Thymus (tissue), 11 donors: ENCODE measurements at regions not wholly inside any gene's neighbourhood (a gene's known extent, or its start where the extent isn't known, plus 50 kb on each side); places are given as distances from the start of the nearest gene placed in this dataset.

ENCODE experiments used
- DNase-seq, 9 donors: peaks; one replicate each; pipeline ENCODE4 v3.0.0-alpha.2; 2013; ENCODE audit warnings: low spot score in 9 of 9, low read depth in 6 of 9, missing footprints in 1 of 9
- H3K27ac ChIP-seq, 2 donors: one replicate each; pipeline ENCODE4 v1.5.1; 2013; ENCODE audit warnings: control low read depth in 1 of 2, low read depth in 1 of 2, low read length in 1 of 2, mild to moderate bottlenecking in 1 of 2, moderate library complexity in 1 of 2
- H3K27me3 ChIP-seq, 2 donors: one replicate each; pipeline ENCODE4 v1.5.1; 2013; ENCODE audit warnings: low read length in 1 of 2; ENCODE audit not compliant: control insufficient read depth in 2 of 2, insufficient read depth in 1 of 2
- H3K36me3 ChIP-seq, 2 donors: one replicate each; pipeline ENCODE4 v1.5.1; 2013; ENCODE audit warnings: low read length in 1 of 2, mild to moderate bottlenecking in 1 of 2, moderate library complexity in 1 of 2; ENCODE audit not compliant: control insufficient read depth in 2 of 2, insufficient read depth in 2 of 2
- H3K4me1 ChIP-seq, 2 donors: one replicate each; pipeline ENCODE4 v1.5.1; 2013; ENCODE audit warnings: low read length in 2 of 2; ENCODE audit not compliant: control insufficient read depth in 2 of 2, insufficient read depth in 2 of 2
- H3K4me3 ChIP-seq, 2 donors: one replicate each; pipeline ENCODE4 v1.5.1; 2013; ENCODE audit warnings: low read length in 2 of 2, control low read depth in 1 of 2, mild to moderate bottlenecking in 1 of 2
- H3K9me3 ChIP-seq, 2 donors: one replicate each; pipeline ENCODE4 v1.5.1; 2013; ENCODE audit warnings: low read length in 1 of 2, mild to moderate bottlenecking in 1 of 2; ENCODE audit not compliant: control insufficient read depth in 2 of 2, insufficient read depth in 1 of 2
- WGBS: extraction: QIAGEN DNeasy Blood & Tissue Kit; methylation state at CpG from one replicate; pipeline ENCODE4 v1.1.7; 2013; 5-methylcytosine and 5-hydroxymethylcytosine counted together
- donor health status: healthy.

GRCh38 chr5:56659971-56660370, 155.4 kb upstream of the MAP3K1 start:
- H3K27me3 ChIP-seq: no peaks in the 10 kb centered on the region
- H3K4me3 ChIP-seq: no peak overlapping the region
- 97% methylated on average over 7 of the region's 7 CpGs for WGBS
- H3K4me1 ChIP-seq: no peaks in the 10 kb centered on the region
- H3K27ac ChIP-seq: no peak overlapping the region
- no peaks in the 10 kb centered on the region for H3K36me3 ChIP-seq
- no peak for DNase-seq
- no peaks in the 10 kb centered on the region for H3K9me3 ChIP-seq

GRCh38 chr5:56658972-56659371, 156.4 kb upstream of the MAP3K1 start:
- WGBS: 95% methylated on average over 1 of the region's 1 CpG
- Histone ChIP-seq H3K4me1 (no peaks in the 10 kb centered on the region), H3K4me3 (no peak overlapping the region), H3K36me3 (no peaks in the 10 kb centered on the region), H3K9me3 (no peaks in the 10 kb centered on the region), H3K27ac (no peak overlapping the region), H3K27me3 (no peaks in the 10 kb centered on the region)
- DNase-seq: no peak

GRCh38 chr5:56656846-56657726, 158.3 kb upstream of the MAP3K1 start:
- no peak for DNase-seq
- 98% methylated on average over 2 of the region's 2 CpGs for WGBS

GRCh38 chr5:56651893-56652292, 163.5 kb upstream of the MAP3K1 start:
- no peak for DNase-seq
- no peaks in the 10 kb centered on the region for H3K27me3 ChIP-seq

More at GRCh38 chr5:56656846-56657726, 158.3 kb upstream of the MAP3K1 start:
- Histone ChIP-seq H3K4me1 (no peaks in the 10 kb centered on the region), H3K27me3 (no peaks in the 10 kb centered on the region), H3K4me3 (no peak overlapping the region), H3K9me3 (no peaks in the 10 kb centered on the region), H3K36me3 (no peaks in the 10 kb centered on the region), H3K27ac (no peak overlapping the region)

GRCh38 chr5:56650386-56650785, 165.0 kb upstream of the MAP3K1 start:
- Histone ChIP-seq H3K27ac (no peak overlapping the region), H3K4me3 (no peak overlapping the region), H3K27me3 (no peaks in the 10 kb centered on the region), H3K9me3 (no peaks in the 10 kb centered on the region), H3K36me3 (no peaks in the 10 kb centered on the region), H3K4me1 (no peaks in the 10 kb centered on the region)
- DNase-seq: no peak
- 96% methylated on average over 4 of the region's 4 CpGs for WGBS

More at GRCh38 chr5:56651893-56652292, 163.5 kb upstream of the MAP3K1 start:
- Histone ChIP-seq H3K27ac (no peak overlapping the region), H3K36me3 (no peaks in the 10 kb centered on the region), H3K4me3 (no peak overlapping the region), H3K4me1 (no peaks in the 10 kb centered on the region), H3K9me3 (no peaks in the 10 kb centered on the region)

- no peaks in the 10 kb centered on the region for H3K27me3 ChIP-seq
- no peaks in the 10 kb centered on the region for H3K9me3 ChIP-seq
- no peak overlapping the region for H3K4me3 ChIP-seq
- WGBS: 94% methylated on average over 4 of the region's 4 CpGs
- no peak overlapping the region for H3K27ac ChIP-seq
- no peaks in the 10 kb centered on the region for H3K36me3 ChIP-seq
- no peaks in the 10 kb centered on the region for H3K4me1 ChIP-seq
- no peak for DNase-seq
Measured at GRCh38 chr5:56649569-56649968, 165.8 kb upstream of the MAP3K1 start.

GRCh38 chr5:56648460-56649034, 166.8 kb upstream of the MAP3K1 start:
- no peaks in the 10 kb centered on the region for H3K27me3 ChIP-seq
- no peaks in the 10 kb centered on the region for H3K36me3 ChIP-seq
- H3K9me3 ChIP-seq: no peaks in the 10 kb centered on the region
- no peak overlapping the region for H3K4me3 ChIP-seq
- no peak for DNase-seq
- H3K27ac ChIP-seq: no peak overlapping the region
- H3K4me1 ChIP-seq: no peaks in the 10 kb centered on the region
- WGBS: 95% methylated on average over 2 of the region's 2 CpGs

- Histone ChIP-seq H3K27ac (no peak overlapping the region), H3K27me3 (no peaks in the 10 kb centered on the region), H3K36me3 (no peaks in the 10 kb centered on the region), H3K4me3 (no peak overlapping the region), H3K4me1 (no peaks in the 10 kb centered on the region), H3K9me3 (no peaks in the 10 kb centered on the region)
- no peak for DNase-seq
- 68% methylated on average over 4 of the region's 4 CpGs for WGBS
Measured at GRCh38 chr5:56647099-56647850, 168.1 kb upstream of the MAP3K1 start.
